ENCODE measurements at regions not wholly inside any gene's neighbourhood (a gene's known extent, or its start where the extent isn't known, plus 50 kb on each side); places are given as distances from the start of the nearest gene placed in this dataset.

- TF ChIP-seq CTCF (conservative IDR thresholded peaks at IDR 0.05) = peak; percentile 81
- no peak for TF ChIP-seq ZFX (IDR thresholded peaks at IDR 0.05)
- no peak overlapping the region for H3K27ac ChIP-seq
These were observed 1578.3 kb upstream of the TENM3 start for GRCh38 chr4:180664766-180665368.

GRCh38 chr4:180665481-180665880 lies 1577.7 kb upstream of the TENM3 start:
- no peak overlapping the region for H3K27ac ChIP-seq
- TF ChIP-seq ZFX (IDR thresholded peaks at IDR 0.05) = no peak
- TF ChIP-seq CTCF (conservative IDR thresholded peaks at IDR 0.05) = no peak

- no peak for TF ChIP-seq ZFX (IDR thresholded peaks at IDR 0.05)
- TF ChIP-seq CTCF (conservative IDR thresholded peaks at IDR 0.05) = peak; percentile 77
These were observed 1577.0 kb upstream of the TENM3 start for GRCh38 chr4:180665994-180666824.

GRCh38 chr4:180668732-180669131 lies 1574.5 kb upstream of the TENM3 start:
- TF ChIP-seq ZFX (IDR thresholded peaks at IDR 0.05) = no peak
- TF ChIP-seq CTCF (conservative IDR thresholded peaks at IDR 0.05) = no peak
- H3K27ac ChIP-seq = no peak overlapping the region

More at GRCh38 chr4:180665994-180666824, 1577.0 kb upstream of the TENM3 start:
- H3K27ac ChIP-seq = no peak overlapping the region

GRCh38 chr4:180669680-180670079 lies 1573.5 kb upstream of the TENM3 start:
- TF ChIP-seq CTCF (conservative IDR thresholded peaks at IDR 0.05) (no peak), ZFX (IDR thresholded peaks at IDR 0.05) (no peak)
- H3K27ac ChIP-seq = no peak overlapping the region

GRCh38 chr4:180674619-180675358 lies 1568.4 kb upstream of the TENM3 start:
- TF ChIP-seq ZFX (IDR thresholded peaks at IDR 0.05) = no peak
- TF ChIP-seq CTCF (conservative IDR thresholded peaks at IDR 0.05) = no peak
- H3K27ac ChIP-seq = no peak overlapping the region

GRCh38 chr4:180675359-180675650 lies 1567.9 kb upstream of the TENM3 start:
- H3K27ac ChIP-seq = no peak overlapping the region
- TF ChIP-seq CTCF (conservative IDR thresholded peaks at IDR 0.05) (no peak), ZFX (IDR thresholded peaks at IDR 0.05) (no peak)

Measured in C4-2B (cell line).